ENCODE measurements at regions not wholly inside any gene's neighbourhood (a gene's known extent, or its start where the extent isn't known, plus 50 kb on each side); places are given as distances from the start of the nearest gene placed in this dataset.

- no peaks in the 10 kb centered on the region for H3K36me3 ChIP-seq (ENCODE audit: control insufficient read depth, insufficient read depth, low read length)
- H3K9ac ChIP-seq (ENCODE audit: low read depth, low read length) = no peak overlapping the region
- H3K9me3 ChIP-seq (ENCODE audit: control insufficient read depth, insufficient read depth, low read length) = no peaks in the 10 kb centered on the region
- no peaks in the 10 kb centered on the region for H3K4me1 ChIP-seq (ENCODE audit: control insufficient read depth, insufficient read depth, low read length)
- H3K27me3 ChIP-seq (ENCODE audit: control insufficient read depth, insufficient read depth, low read length) = no peaks in the 10 kb centered on the region
- H3K4me3 ChIP-seq (ENCODE audit: low read depth, low read length) = no peak overlapping the region
Measured at GRCh38 chr20:46802722-46803121, 91.9 kb upstream of the EYA2 start.

- Histone ChIP-seq H3K36me3 (ENCODE audit: control insufficient read depth, insufficient read depth, low read length) (no peaks in the 10 kb centered on the region), H3K9ac (ENCODE audit: low read depth, low read length) (no peak overlapping the region), H3K27me3 (ENCODE audit: control insufficient read depth, insufficient read depth, low read length) (no peaks in the 10 kb centered on the region), H3K9me3 (ENCODE audit: control insufficient read depth, insufficient read depth, low read length) (no peaks in the 10 kb centered on the region), H3K4me3 (ENCODE audit: low read depth, low read length) (no peak overlapping the region), H3K4me1 (ENCODE audit: control insufficient read depth, insufficient read depth, low read length) (no peaks in the 10 kb centered on the region)
Measured at GRCh38 chr20:46803123-46804020, 91.3 kb upstream of the EYA2 start.

DNA sequence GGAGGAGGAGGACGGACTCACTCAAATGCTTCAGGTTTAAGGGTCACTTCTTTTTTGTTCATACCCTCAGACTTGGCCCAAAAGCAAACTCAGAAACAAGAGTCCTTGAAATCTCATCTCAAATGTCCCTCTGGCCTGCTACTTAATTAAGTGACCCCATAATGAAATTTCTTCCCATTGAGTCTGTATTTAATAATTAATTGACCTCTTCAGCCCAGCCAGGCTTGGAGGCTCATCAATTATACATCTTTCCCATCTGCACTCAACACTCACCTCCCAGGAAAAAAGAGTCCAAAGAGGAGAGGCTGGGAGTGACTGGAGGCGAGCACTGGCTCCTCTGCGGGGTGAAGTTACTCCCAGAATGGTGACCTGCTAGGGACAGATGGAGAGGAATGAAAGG, 90.5 kb upstream of the EYA2 start:
- no peaks in the 10 kb centered on the region for H3K4me1 ChIP-seq (ENCODE audit: control insufficient read depth, insufficient read depth, low read length)
- H3K36me3 ChIP-seq (ENCODE audit: control insufficient read depth, insufficient read depth, low read length) = no peaks in the 10 kb centered on the region
- H3K27me3 ChIP-seq (ENCODE audit: control insufficient read depth, insufficient read depth, low read length) = no peaks in the 10 kb centered on the region
- no peaks in the 10 kb centered on the region for H3K9me3 ChIP-seq (ENCODE audit: control insufficient read depth, insufficient read depth, low read length)
- H3K4me3 ChIP-seq (ENCODE audit: low read depth, low read length) = no peak overlapping the region
- no peak overlapping the region for H3K9ac ChIP-seq (ENCODE audit: low read depth, low read length)

DNA sequence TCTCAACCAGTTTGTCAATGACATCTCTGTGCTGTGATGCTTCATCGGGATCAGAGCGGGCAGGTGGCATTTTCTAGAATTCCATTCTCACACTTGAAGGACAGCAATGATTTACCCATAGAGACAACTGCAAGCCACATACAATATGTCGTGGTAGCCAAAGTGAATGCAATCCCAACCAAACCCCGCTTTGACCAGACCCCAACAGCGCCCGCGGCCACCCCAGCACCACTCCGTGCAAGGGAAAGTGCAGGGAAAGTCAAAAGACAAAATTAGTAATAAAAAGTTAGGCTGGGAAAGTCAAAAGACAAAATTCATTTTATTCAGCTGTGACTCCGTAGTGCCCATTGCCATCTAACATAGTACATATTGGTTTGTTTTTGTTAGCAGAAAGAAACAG, 88.8 kb upstream of the EYA2 start:
- H3K4me1 ChIP-seq (ENCODE audit: control insufficient read depth, insufficient read depth, low read length) = peaks cover 2% of the 10 kb centered on the region
- H3K9ac ChIP-seq (ENCODE audit: low read depth, low read length) = no peak overlapping the region
- no peaks in the 10 kb centered on the region for H3K36me3 ChIP-seq (ENCODE audit: control insufficient read depth, insufficient read depth, low read length)
- H3K9me3 ChIP-seq (ENCODE audit: control insufficient read depth, insufficient read depth, low read length) = no peaks in the 10 kb centered on the region
- H3K4me3 ChIP-seq (ENCODE audit: low read depth, low read length) = no peak overlapping the region
- H3K27me3 ChIP-seq (ENCODE audit: control insufficient read depth, insufficient read depth, low read length) = no peaks in the 10 kb centered on the region

- H3K9me3 ChIP-seq (ENCODE audit: control insufficient read depth, insufficient read depth, low read length) = no peaks in the 10 kb centered on the region
- no peak overlapping the region for H3K4me3 ChIP-seq (ENCODE audit: low read depth, low read length)
- H3K36me3 ChIP-seq (ENCODE audit: control insufficient read depth, insufficient read depth, low read length) = no peaks in the 10 kb centered on the region
- H3K27me3 ChIP-seq (ENCODE audit: control insufficient read depth, insufficient read depth, low read length) = peaks cover 9% of the 10 kb centered on the region
- H3K9ac ChIP-seq (ENCODE audit: low read depth, low read length) = no peak overlapping the region
- peaks cover 2% of the 10 kb centered on the region for H3K4me1 ChIP-seq (ENCODE audit: control insufficient read depth, insufficient read depth, low read length)
Measured at GRCh38 chr20:46807998-46808397, 86.6 kb upstream of the EYA2 start.

DNA sequence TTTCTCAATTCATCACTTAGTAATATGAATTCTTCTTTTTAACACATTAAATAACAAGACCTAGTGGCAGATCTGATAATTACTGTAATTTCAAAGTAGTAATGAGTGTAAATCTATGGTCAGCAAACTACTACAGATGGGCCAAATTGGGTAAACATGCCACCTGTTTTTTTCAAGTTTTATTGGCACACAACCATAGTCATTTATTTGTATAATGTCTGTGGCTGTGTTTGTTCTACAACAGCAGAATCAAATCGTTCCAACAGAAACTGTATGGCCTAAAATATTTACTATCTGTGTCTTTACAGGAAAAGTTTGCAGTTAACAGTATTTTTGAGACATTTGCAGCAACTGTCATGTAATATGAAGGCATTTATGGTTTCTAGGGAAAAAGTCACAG, 86.1 kb upstream of the EYA2 start:
- Histone ChIP-seq H3K9me3 (ENCODE audit: control insufficient read depth, insufficient read depth, low read length) (no peaks in the 10 kb centered on the region), H3K9ac (ENCODE audit: low read depth, low read length) (no peak overlapping the region), H3K27me3 (ENCODE audit: control insufficient read depth, insufficient read depth, low read length) (peaks cover 9% of the 10 kb centered on the region), H3K4me3 (ENCODE audit: low read depth, low read length) (no peak overlapping the region), H3K36me3 (ENCODE audit: control insufficient read depth, insufficient read depth, low read length) (no peaks in the 10 kb centered on the region), H3K4me1 (ENCODE audit: control insufficient read depth, insufficient read depth, low read length) (peaks cover 2% of the 10 kb centered on the region)

DNA sequence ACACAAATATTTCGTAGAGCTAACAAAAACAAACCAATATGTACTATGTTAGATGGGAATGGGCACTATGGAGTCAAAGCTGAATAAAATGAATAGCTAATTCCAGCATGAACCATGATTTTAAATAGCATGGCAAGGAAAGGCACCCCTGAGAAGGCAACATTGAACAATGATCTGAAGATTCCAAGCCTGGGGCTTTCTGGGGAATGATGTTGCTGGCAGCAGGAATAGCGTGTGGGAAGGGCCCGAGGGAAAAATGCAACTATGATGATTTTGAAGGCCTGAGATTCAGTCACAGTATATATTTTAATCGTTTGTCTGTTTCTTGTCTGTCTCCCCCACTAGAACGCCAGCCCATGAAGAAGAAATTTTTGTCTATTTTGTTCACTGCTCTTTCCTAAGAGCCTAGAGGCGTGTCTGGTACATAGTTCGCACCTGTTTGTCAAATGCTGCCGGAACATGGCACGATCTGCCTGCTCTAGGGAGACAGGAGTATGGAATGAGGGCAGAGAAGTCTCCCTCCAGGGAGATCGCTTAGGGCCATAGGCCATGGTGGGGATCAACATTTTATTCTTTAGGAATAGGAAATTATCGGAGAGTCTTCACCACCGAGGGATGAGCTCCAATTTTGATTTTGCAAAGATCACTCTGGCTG, 84.8 kb upstream of the EYA2 start:
- no peaks in the 10 kb centered on the region for H3K9me3 ChIP-seq (ENCODE audit: control insufficient read depth, insufficient read depth, low read length)
- peaks cover 9% of the 10 kb centered on the region for H3K27me3 ChIP-seq (ENCODE audit: control insufficient read depth, insufficient read depth, low read length)
- H3K4me3 ChIP-seq (ENCODE audit: low read depth, low read length) = no peak overlapping the region
- H3K4me1 ChIP-seq (ENCODE audit: control insufficient read depth, insufficient read depth, low read length) = peaks cover 2% of the 10 kb centered on the region
- H3K9ac ChIP-seq (ENCODE audit: low read depth, low read length) = no peak overlapping the region
- no peaks in the 10 kb centered on the region for H3K36me3 ChIP-seq (ENCODE audit: control insufficient read depth, insufficient read depth, low read length)

DNA sequence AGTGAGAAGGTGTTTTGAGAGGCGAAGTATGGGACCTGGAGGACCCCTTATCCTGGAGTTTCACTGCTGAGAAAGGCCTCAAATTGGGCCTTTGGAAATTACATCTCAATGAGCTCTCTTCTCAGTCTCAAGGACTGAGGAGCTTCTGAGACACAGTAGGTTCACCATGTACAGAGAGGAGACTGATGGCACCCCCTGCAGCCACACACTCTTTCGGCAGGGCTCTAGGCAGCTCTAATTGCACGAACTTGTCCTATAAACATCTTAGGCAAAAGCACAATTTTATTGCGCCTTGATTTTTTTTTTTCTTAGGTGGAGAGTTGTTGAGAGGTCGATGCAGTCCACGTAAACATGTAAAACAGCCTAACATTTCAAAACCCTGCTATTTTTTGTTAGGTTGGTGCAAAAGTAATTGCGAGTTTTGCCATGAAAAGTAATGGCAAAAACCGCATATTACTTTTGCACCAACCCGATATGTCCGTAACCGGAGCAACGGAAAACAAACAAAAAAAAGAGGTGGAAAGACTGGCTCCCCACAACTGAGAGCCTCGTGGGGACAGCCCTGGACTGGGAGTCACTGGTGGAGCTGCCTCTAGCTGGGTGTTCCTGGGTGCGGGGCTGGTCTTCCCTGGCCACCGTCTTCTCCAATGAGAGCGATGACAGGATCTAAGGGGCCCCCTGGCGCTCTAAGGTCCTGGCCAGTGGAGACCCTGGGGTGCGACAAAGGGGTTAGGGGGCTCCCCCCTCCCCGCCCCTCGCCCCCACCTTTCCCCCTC, 84.0 kb upstream of the EYA2 start:
- Histone ChIP-seq H3K4me1 (ENCODE audit: control insufficient read depth, insufficient read depth, low read length) (peaks cover 5% of the 10 kb centered on the region), H3K9ac (ENCODE audit: low read depth, low read length) (no peak overlapping the region), H3K36me3 (ENCODE audit: control insufficient read depth, insufficient read depth, low read length) (no peaks in the 10 kb centered on the region), H3K27me3 (ENCODE audit: control insufficient read depth, insufficient read depth, low read length) (peaks cover 9% of the 10 kb centered on the region), H3K9me3 (ENCODE audit: control insufficient read depth, insufficient read depth, low read length) (no peaks in the 10 kb centered on the region), H3K4me3 (ENCODE audit: low read depth, low read length) (no peak overlapping the region)

DNA sequence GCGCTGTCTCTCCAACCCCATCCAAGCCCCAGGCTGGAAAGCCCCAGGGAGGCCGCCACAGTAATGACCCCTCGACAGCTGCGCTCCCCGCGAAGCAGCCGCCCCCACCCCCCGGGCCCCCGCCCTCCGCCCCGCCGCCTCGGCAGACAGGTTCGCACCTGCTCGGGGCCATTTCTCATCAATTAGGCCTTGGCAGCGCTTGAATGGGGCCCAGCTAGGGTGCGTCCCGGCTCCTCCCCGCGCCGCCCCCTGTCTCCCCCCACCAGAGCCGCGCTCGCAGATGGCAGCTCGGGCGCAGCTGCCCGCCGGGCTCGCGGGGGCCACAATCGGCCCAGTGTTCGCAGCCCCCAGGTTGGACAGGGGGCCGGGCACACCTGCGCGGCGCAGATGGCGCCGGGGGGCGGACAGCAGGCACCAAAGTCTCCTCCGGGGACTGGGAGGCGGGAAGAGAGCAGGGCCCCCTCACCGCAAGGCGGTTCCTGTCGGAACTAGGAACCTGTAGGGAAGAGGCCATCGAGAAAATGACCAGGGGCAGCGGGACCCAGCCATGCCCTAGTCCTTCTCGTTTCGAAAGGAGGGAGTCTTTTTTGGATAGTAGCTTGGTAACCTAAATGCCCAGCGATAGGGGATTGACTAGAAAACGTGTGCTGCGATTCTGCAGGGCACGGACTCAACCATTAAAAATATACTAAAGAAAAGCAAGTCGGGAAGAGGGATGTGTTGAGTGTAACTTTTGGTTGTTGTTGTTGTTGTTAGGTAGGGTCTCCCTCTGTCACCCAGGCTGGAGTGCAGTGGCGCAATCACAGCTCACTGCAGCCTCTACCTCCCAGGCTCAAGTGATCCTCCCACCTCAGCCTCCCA, 83.2 kb upstream of the EYA2 start:
- Histone ChIP-seq H3K4me3 (ENCODE audit: low read depth, low read length) (peak overlapping the region; percentile 59), H3K36me3 (ENCODE audit: control insufficient read depth, insufficient read depth, low read length) (no peaks in the 10 kb centered on the region), H3K27me3 (ENCODE audit: control insufficient read depth, insufficient read depth, low read length) (peaks cover 9% of the 10 kb centered on the region), H3K9ac (ENCODE audit: low read depth, low read length) (no peak overlapping the region), H3K9me3 (ENCODE audit: control insufficient read depth, insufficient read depth, low read length) (no peaks in the 10 kb centered on the region), H3K4me1 (ENCODE audit: control insufficient read depth, insufficient read depth, low read length) (peaks cover 5% of the 10 kb centered on the region)

DNA sequence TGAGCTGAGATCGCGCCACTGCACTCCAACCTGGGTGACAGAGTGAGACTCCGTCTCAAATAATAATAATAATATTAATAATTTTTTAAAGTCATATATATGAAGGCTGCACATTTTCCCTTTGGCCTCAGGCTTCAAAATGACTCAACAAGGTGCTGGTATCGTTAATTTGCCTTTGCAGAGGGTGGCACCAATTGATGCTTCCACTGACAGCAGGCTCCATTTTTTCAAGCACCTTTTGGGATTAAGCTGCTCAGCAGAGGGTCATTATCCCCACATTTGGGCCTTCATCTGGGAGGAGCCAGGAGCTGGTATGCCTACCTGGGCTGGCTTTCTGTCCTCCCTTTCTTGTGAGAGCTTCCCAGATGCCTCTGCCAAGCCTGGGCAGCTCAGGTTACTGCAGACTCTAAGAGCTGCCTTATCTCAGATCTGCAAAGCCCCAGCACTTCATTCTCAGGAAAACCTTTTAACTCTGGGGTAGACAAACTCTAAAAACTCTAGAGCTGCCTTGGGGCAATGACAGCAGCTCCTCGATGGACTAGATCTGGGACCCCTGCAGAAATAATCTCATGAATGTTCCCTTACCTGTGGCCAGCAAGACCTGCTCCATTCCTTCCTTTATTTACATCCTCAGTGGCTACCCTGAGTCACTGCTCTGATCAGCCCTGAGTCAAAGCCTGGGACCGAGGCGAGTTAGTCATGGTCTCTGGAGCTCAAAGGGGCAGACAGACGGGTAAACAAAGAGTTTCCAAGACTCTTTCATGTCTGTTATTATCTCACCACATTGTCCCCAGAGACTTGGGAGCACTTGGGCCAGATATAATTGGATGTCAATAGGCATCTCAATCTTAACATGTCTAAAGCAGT, 80.0 kb upstream of the EYA2 start:
- Histone ChIP-seq H3K27me3 (ENCODE audit: control insufficient read depth, insufficient read depth, low read length) (peaks cover 9% of the 10 kb centered on the region), H3K4me1 (ENCODE audit: control insufficient read depth, insufficient read depth, low read length) (peaks cover 5% of the 10 kb centered on the region), H3K9me3 (ENCODE audit: control insufficient read depth, insufficient read depth, low read length) (no peaks in the 10 kb centered on the region), H3K4me3 (ENCODE audit: low read depth, low read length) (no peak overlapping the region), H3K36me3 (ENCODE audit: control insufficient read depth, insufficient read depth, low read length) (no peaks in the 10 kb centered on the region), H3K9ac (ENCODE audit: low read depth, low read length) (no peak overlapping the region)

Measured in iPS-15b (cell line).